KMS-11 (cell line): ENCODE measurements at regions not wholly inside any gene's neighbourhood (a gene's known extent, or its start where the extent isn't known, plus 50 kb on each side); places are given as distances from the start of the nearest gene placed in this dataset.

Experiments
- H2AFZ ChIP-seq: fragments of 200-600 bp; sonication (generic); 2 replicates; pipeline ENCODE4 v1.6.1; 2016; ENCODE audit warnings: antibody characterized with exemption, mixed run types, low read depth
- H3K27ac ChIP-seq: fragments of 200-600 bp; sonication (generic); 2 replicates; pipeline ENCODE4 v1.6.1; 2016; ENCODE audit warnings: mild to moderate bottlenecking, mixed run types
- H3K27me3 ChIP-seq: fragments of 200-600 bp; sonication (generic); 2 replicates; pipeline ENCODE4 v1.6.1; 2017; ENCODE audit warnings: mild to moderate bottlenecking, low read depth, mixed run types, moderate library complexity; ENCODE audit not compliant: insufficient read depth
- H3K36me3 ChIP-seq: fragments of 200-600 bp; sonication (generic); 2 replicates; pipeline ENCODE4 v1.6.1; 2017; ENCODE audit warnings: mild to moderate bottlenecking, mixed run types; ENCODE audit not compliant: insufficient read depth
- H3K4me1 ChIP-seq: fragments of 200-600 bp; sonication (generic); 2 replicates; pipeline ENCODE4 v1.6.1; 2016; ENCODE audit warnings: mild to moderate bottlenecking, low read depth, mixed run types; ENCODE audit not compliant: poor library complexity, severe bottlenecking
- H3K4me2 ChIP-seq: fragments of 200-600 bp; sonication (generic); 2 replicates; pipeline ENCODE4 v1.7.0; 2016; ENCODE audit warnings: mild to moderate bottlenecking, mixed run types
- H3K4me3 ChIP-seq: fragments of 200-600 bp; sonication (generic); IDR thresholded peaks from 2 replicates; pipeline ENCODE4 v1.6.1; 2017; ENCODE audit warnings: low read depth, low read length, mixed read lengths; ENCODE audit not compliant: insufficient read depth
- H3K79me2 ChIP-seq: fragments of 200-600 bp; sonication (generic); 2 replicates; pipeline ENCODE4 v1.6.1; 2016; ENCODE audit warnings: low read depth, mixed run types; ENCODE audit not compliant: insufficient read depth
- H3K9ac ChIP-seq: fragments of 200-600 bp; sonication (generic); 2 replicates; pipeline ENCODE4 v1.6.1; 2016; ENCODE audit warnings: mild to moderate bottlenecking, mixed run types
- H4K20me1 ChIP-seq: fragments of 200-600 bp; sonication (generic); 2 replicates; pipeline ENCODE4 v1.6.1; 2016; ENCODE audit warnings: mild to moderate bottlenecking, mixed run types; ENCODE audit not compliant: insufficient read depth
- CTCF ChIP-seq: fragments of 200-600 bp; sonication (generic); conservative IDR thresholded peaks from 2 replicates; pipeline ENCODE4 v1.6.1; 2017; ENCODE audit warnings: low read depth, mild to moderate bottlenecking, antibody characterized with exemption, low read length, moderate library complexity, mixed read lengths

DNA sequence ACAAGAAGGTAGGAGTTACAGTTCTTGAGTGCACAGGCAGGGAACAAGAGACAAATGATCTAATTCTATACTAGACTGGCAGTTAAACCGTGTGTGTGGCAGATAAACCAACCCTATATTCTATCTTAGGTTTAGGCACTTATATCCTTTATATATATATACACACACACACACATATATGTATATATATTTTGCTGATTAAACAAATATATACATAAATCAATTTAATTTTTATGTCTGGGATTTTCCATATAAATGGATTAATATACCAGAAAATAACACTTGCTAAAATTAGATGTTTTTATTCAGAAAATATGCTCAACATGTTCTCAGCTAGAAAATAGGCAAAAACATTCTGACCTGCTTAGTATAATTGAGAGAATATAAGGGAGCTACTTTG lies 887.9 kb upstream of the KLHL29 start:
- Histone ChIP-seq H3K79me2 (no peaks in the 10 kb centered on the region), H3K4me3 (no peak overlapping the region), H3K27me3 (no peaks in the 10 kb centered on the region), H3K4me2 (no peak overlapping the region), H3K36me3 (no peaks in the 10 kb centered on the region), H3K9ac (no peak overlapping the region), H4K20me1 (no peaks in the 10 kb centered on the region), H3K27ac (no peak overlapping the region), H3K4me1 (no peaks in the 10 kb centered on the region), H2AFZ (no peak overlapping the region)
- no peak for TF ChIP-seq CTCF

GRCh38 chr2:22497789-22498188 lies 887.2 kb upstream of the KLHL29 start:
- no peak for TF ChIP-seq CTCF
- Histone ChIP-seq H3K36me3 (no peaks in the 10 kb centered on the region), H3K27me3 (no peaks in the 10 kb centered on the region), H3K4me1 (no peaks in the 10 kb centered on the region), H3K9ac (no peak overlapping the region), H3K4me3 (no peak overlapping the region), H2AFZ (peak overlapping the region; percentile 42; the same call in 1 of the 2 replicates), H3K4me2 (no peak overlapping the region), H3K27ac (no peak overlapping the region), H4K20me1 (no peaks in the 10 kb centered on the region), H3K79me2 (no peaks in the 10 kb centered on the region)

GRCh38 chr2:22499082-22499839 lies 885.7 kb upstream of the KLHL29 start:
- Histone ChIP-seq H4K20me1 (no peaks in the 10 kb centered on the region), H3K27me3 (no peaks in the 10 kb centered on the region)

GRCh38 chr2:22500555-22500935 lies 884.4 kb upstream of the KLHL29 start:
- Histone ChIP-seq H3K4me1 (no peaks in the 10 kb centered on the region), H3K4me2 (no peak overlapping the region), H3K27me3 (no peaks in the 10 kb centered on the region), H3K79me2 (no peaks in the 10 kb centered on the region), H2AFZ (no peak overlapping the region), H4K20me1 (no peaks in the 10 kb centered on the region), H3K27ac (no peak overlapping the region), H3K36me3 (no peaks in the 10 kb centered on the region), H3K4me3 (no peak overlapping the region), H3K9ac (no peak overlapping the region)
- no peak for TF ChIP-seq CTCF

More at GRCh38 chr2:22499082-22499839, 885.7 kb upstream of the KLHL29 start:
- Histone ChIP-seq H3K9ac (no peak overlapping the region), H3K4me2 (no peak overlapping the region), H3K4me1 (no peaks in the 10 kb centered on the region), H3K36me3 (no peaks in the 10 kb centered on the region), H3K4me3 (no peak overlapping the region), H3K79me2 (no peaks in the 10 kb centered on the region), H2AFZ (no peak overlapping the region), H3K27ac (no peak overlapping the region)
- no peak for TF ChIP-seq CTCF
